ENCODE measurements at regions not wholly inside any gene's neighbourhood (a gene's known extent, or its start where the extent isn't known, plus 50 kb on each side); places are given as distances from the start of the nearest gene placed in this dataset.

GRCh38 chr12:131279281-131279921 lies 325.7 kb downstream of the ADGRD1 start:
- Histone ChIP-seq H2AFZ (ENCODE audit: control insufficient read depth, low read length) (no peak overlapping the region), H3K36me3 (ENCODE audit: control insufficient read depth in 2 of 2, extremely low read depth in 1 of 2, insufficient read depth in 2 of 2, low read length in 2 of 2) (no peaks in the 10 kb centered on the region), H3K9me3 (ENCODE audit: control insufficient read depth, low read depth, low read length) (peaks cover 2% of the 10 kb centered on the region), H3K9me1 (ENCODE audit: control insufficient read depth, extremely low read depth, insufficient read depth, low read length) (no peaks in the 10 kb centered on the region), H3K9ac (ENCODE audit: control insufficient read depth, extremely low read depth, insufficient read depth, low read length) (no peak overlapping the region), H3K79me2 (ENCODE audit: control insufficient read depth, insufficient read depth, low read length) (no peaks in the 10 kb centered on the region), H3K4me3 (ENCODE audit: control insufficient read depth in 2 of 3, extremely low read depth in 1 of 3, insufficient read depth in 2 of 3, low read depth in 1 of 3, low read length in 3 of 3) (no peak overlapping the region), H3K4me2 (ENCODE audit: control insufficient read depth, extremely low read depth, insufficient read depth, low read depth, low read length) (no peak overlapping the region), H3K27me3 (ENCODE audit: control insufficient read depth, extremely low read depth, insufficient read depth, low read length) (no peaks in the 10 kb centered on the region), H3K4me1 (ENCODE audit: control insufficient read depth, extremely low read depth, insufficient read depth, low read length) (no peaks in the 10 kb centered on the region), H4K20me1 (ENCODE audit: control insufficient read depth, extremely low read depth, insufficient read depth, low read length) (no peaks in the 10 kb centered on the region), H3K27ac (ENCODE audit: control insufficient read depth, insufficient read depth, low read length) (no peak overlapping the region)
- FAIRE-seq = no peak
- TF ChIP-seq CTCF (optimal IDR thresholded peaks at IDR 0.05 in 1 of 3, IDR thresholded peaks at IDR 0.05 in 1 of 3, conservative IDR thresholded peaks at IDR 0.05 in 1 of 3; ENCODE audit: extremely low read depth in 1 of 3, insufficient read depth in 2 of 3, low read length in 3 of 3) (no peak), EZH2 (IDR thresholded peaks at IDR 0.05; ENCODE audit: low read length) (no peak)
- no peak for DNase-seq (ENCODE audit: low read depth, low spot score)
- dilution Hi-C loops (cut with MboI; ENCODE audit: extremely low pct_ligation_motif_present, low sequenced_read_pairs) = no loop called here

GRCh38 chr12:131280426-131280825 lies 326.7 kb downstream of the ADGRD1 start:
- Histone ChIP-seq H3K4me2 (ENCODE audit: control insufficient read depth, extremely low read depth, insufficient read depth, low read depth, low read length) (no peak overlapping the region), H3K36me3 (ENCODE audit: control insufficient read depth in 2 of 2, extremely low read depth in 1 of 2, insufficient read depth in 2 of 2, low read length in 2 of 2) (no peaks in the 10 kb centered on the region), H2AFZ (ENCODE audit: control insufficient read depth, low read length) (no peak overlapping the region), H3K27ac (ENCODE audit: control insufficient read depth, insufficient read depth, low read length) (no peak overlapping the region), H3K9me3 (ENCODE audit: control insufficient read depth, low read depth, low read length) (peaks cover 2% of the 10 kb centered on the region), H3K4me3 (ENCODE audit: control insufficient read depth in 2 of 3, extremely low read depth in 1 of 3, insufficient read depth in 2 of 3, low read depth in 1 of 3, low read length in 3 of 3) (no peak overlapping the region), H3K9me1 (ENCODE audit: control insufficient read depth, extremely low read depth, insufficient read depth, low read length) (no peaks in the 10 kb centered on the region), H3K9ac (ENCODE audit: control insufficient read depth, extremely low read depth, insufficient read depth, low read length) (no peak overlapping the region), H3K79me2 (ENCODE audit: control insufficient read depth, insufficient read depth, low read length) (no peaks in the 10 kb centered on the region), H3K4me1 (ENCODE audit: control insufficient read depth, extremely low read depth, insufficient read depth, low read length) (no peaks in the 10 kb centered on the region), H3K27me3 (ENCODE audit: control insufficient read depth, extremely low read depth, insufficient read depth, low read length) (no peaks in the 10 kb centered on the region), H4K20me1 (ENCODE audit: control insufficient read depth, extremely low read depth, insufficient read depth, low read length) (no peaks in the 10 kb centered on the region)
- TF ChIP-seq EZH2 (IDR thresholded peaks at IDR 0.05; ENCODE audit: low read length) (no peak), CTCF (optimal IDR thresholded peaks at IDR 0.05 in 1 of 3, IDR thresholded peaks at IDR 0.05 in 1 of 3, conservative IDR thresholded peaks at IDR 0.05 in 1 of 3; ENCODE audit: extremely low read depth in 1 of 3, insufficient read depth in 2 of 3, low read length in 3 of 3) (no peak)
- dilution Hi-C loops (cut with MboI; ENCODE audit: extremely low pct_ligation_motif_present, low sequenced_read_pairs) = no loop called here
- DNase-seq (ENCODE audit: low read depth, low spot score) (no peak), FAIRE-seq (no peak)

Data from keratinocyte (primary cell).